A549 (cell line): ENCODE measurements at regions not wholly inside any gene's neighbourhood (a gene's known extent, or its start where the extent isn't known, plus 50 kb on each side); places are given as distances from the start of the nearest gene placed in this dataset.

Experiments used
- CEBPB ChIP-seq, 2 experiments: fragments of >200 bp in 1 of 2; sonication (Bioruptor Twin) in 1 of 2; formaldehyde crosslinking in 1 of 2; IDR thresholded peaks; 2 replicates each; pipeline ENCODE4 v1.6.1; 2012 to 2016
- CHD2 ChIP-seq: fragments of 150-350 bp; IDR thresholded peaks from 2 replicates; pipeline ENCODE4 v1.6.1; 2014; ENCODE audit warnings: low read length; ENCODE audit not compliant: partially characterized antibody
- CTCF ChIP-seq: fragments of >200 bp; sonication (Bioruptor Twin); formaldehyde crosslinking; IDR thresholded peaks from 3 replicates; pipeline ENCODE4 v1.5.1; 2016
- EP300 ChIP-seq, 2 experiments: fragments of >200 bp; sonication (Bioruptor Twin); formaldehyde crosslinking; IDR thresholded peaks; 2 replicates in 1 of 2; 3 replicates in 1 of 2; pipeline ENCODE4 v1.6.1; 2016 to 2017
- FOSB ChIP-seq: fragments of 250-450 bp; sonication (Bioruptor Pico); IDR thresholded peaks from 2 replicates; pipeline ENCODE4 v1.5.0; 2020; ENCODE audit warnings: mild to moderate bottlenecking, moderate library complexity
- KDM1A ChIP-seq: fragments of 200-600 bp; sonication (generic); IDR thresholded peaks from 2 replicates; pipeline ENCODE4 v1.6.1; 2016; ENCODE audit warnings: low read depth, mild to moderate bottlenecking
- MAFK ChIP-seq: fragments of 450-650 bp; IDR thresholded peaks from 2 replicates; pipeline ENCODE4 v1.6.1; 2014; ENCODE audit not compliant: partially characterized antibody
- RARB ChIP-seq: fragments of 250-450 bp; sonication (Bioruptor Pico); IDR thresholded peaks from 2 replicates; pipeline ENCODE4 v1.8.0; 2021; ENCODE audit warnings: mild to moderate bottlenecking, moderate library complexity

GRCh38 chr5:58266402-58266801, 193.5 kb downstream of the PLK2 start:
- TF ChIP-seq MAFK (no peak), RARB (CRISPR knock-in tag) (no peak), CEBPB (IDR thresholded peaks at IDR 0.05) (no peak), CTCF (no peak), EP300 (IDR thresholded peaks at IDR 0.05) (no peak), KDM1A (no peak), FOSB (no peak), CHD2 (no peak)
